GM18519 (cell line): ENCODE measurements at regions not wholly inside any gene's neighbourhood (a gene's known extent, or its start where the extent isn't known, plus 50 kb on each side); places are given as distances from the start of the nearest gene placed in this dataset.

Experiments used
- ATAC-seq: cut with Tn5 transposase; IDR thresholded peaks from one replicate; pipeline ENCODE4 v1.9.1; 2021; ENCODE audit warnings: mild to moderate bottlenecking, moderate library complexity; ENCODE audit not compliant: unreplicated experiment, low FRiP score

DNA sequence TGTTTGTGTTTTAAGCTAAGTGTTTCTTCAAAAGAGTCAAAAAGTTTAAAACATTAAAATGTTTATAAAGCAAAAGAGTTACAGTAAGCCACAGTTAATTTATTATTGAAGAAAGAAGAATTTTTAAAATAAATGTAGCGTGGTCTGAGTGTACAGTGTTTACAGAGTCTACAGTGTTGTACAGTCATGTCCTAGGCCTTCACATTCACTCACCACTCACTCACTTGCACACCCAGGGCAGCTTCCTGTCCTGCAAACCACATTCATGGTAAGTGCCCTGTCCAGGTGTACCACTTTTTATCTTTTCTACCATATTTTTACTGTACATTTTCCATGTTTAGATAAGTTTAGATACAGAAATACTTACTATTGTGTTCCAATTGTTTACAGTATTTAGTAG lies 239.7 kb upstream of the AGA start:
- no peak for ATAC-seq

DNA sequence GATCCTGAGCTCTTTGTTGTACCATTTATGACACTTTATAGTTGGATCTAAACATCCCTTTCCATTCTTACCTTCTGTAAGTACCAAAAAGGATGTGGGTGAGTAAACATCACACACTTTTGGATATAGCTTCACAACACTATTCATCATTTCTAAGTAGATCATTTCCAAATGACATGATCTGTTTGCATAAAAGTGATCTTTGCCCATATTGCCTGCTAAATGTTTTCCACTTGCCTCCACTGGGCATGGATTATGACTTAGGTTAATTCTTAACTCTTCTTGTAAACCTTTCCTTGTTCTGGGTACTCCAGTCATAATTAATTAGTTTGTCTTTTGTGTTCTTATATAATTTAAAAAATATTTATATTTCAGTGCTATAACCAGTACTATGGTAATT lies 244.9 kb upstream of the AGA start:
- no peak for ATAC-seq

DNA sequence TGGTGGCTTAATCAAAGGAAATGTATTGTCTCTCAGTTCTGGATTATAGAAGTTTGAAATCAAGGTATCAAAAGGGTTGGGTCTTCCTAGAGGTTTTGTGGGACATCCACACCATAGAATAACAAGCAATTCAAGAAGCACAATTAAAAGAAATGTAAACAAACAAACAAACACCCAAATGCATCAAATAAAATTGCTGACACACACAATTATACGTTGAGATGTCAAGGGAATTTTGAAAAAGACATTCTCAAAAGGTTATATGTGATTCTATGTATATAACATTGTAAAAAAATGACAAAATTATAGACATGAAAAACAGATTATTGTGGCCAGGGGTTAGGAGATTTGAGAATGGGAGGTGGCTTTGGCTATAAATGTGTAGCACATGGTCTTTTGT lies 250.7 kb upstream of the AGA start:
- ATAC-seq: no peak

GRCh38 chr4:177696438-177696966 lies 254.3 kb upstream of the AGA start:
- ATAC-seq: no peak

GRCh38 chr4:177699365-177700213 lies 257.4 kb upstream of the AGA start:
- ATAC-seq: no peak

DNA sequence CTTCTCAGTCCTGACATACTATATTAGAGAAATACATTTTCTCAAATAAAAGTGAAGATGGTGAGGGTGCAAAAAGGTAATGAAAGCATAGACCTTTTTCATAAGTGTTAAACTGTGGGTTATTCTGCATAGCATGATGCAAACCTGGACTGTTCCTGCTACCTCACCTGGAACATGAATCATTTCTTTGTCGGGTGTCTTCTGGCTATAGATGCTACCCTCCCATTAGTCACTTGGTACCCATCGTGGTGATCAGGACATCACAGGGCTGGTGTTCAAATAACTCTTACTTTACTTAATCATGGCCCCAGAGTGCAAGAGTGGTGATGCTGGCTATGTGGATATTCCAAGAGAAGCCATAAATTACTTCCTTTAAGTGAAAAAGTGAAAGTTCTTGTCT lies 264.7 kb upstream of the AGA start:
- no peak for ATAC-seq

DNA sequence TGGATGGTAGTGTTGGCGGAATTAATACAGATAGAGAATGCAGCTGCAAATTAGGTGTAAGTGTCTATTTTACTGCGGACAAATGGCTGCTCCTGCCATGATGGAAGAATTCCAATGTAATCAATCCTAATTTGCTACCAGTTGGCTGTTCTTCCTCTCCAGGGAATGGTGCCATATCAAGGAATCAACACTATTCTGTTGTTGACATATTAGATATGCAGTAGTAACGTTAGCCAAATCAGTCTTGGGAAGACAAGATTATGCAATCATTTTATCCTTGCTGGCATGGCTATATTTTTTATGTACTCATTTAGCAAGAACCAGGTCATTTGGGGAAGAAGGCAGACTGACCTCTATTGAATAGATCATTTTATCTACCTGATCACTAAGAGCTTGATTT lies 271.2 kb upstream of the AGA start:
- ATAC-seq: no peak

- ATAC-seq: no peak
Measured at GRCh38 chr4:177717407-177717806, 275.2 kb upstream of the AGA start.

DNA sequence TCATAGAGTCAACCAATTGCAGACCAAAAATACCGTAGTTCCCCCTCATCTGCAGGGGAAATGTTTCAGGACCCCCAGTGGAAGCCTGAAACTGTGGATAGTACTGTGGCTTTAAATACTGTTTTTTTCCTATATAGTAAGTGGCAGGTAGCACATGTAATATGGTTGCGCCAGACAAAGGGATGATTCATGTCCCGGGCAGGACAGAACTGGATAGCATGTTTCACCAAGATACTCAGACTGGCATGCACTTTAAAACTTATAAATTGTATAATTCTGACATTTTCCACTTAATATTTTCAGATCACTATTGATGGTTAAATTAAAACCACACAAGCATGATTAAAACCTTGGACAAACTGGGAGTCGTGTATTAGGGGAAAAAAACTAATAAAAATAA lies 276.3 kb upstream of the AGA start:
- no peak for ATAC-seq

DNA sequence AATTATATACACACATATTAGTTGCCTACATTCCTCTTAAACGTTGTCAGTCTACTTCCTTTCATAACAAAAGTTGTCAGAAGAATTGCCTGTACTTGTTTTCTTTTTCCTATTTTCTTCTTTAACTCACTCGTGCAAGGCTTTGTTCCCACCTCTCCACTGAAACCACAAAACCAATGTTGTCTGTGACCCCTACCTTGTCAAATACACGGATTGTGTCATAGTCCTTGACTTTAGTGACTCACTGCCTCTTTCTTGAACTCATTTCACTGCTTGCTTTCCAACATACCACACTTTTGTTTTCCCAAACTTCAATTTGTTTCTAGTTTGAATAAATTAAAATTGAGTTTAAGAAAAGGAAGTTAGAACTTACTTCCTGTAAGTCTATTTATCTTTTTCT lies 283.9 kb upstream of the AGA start:
- ATAC-seq: no peak

DNA sequence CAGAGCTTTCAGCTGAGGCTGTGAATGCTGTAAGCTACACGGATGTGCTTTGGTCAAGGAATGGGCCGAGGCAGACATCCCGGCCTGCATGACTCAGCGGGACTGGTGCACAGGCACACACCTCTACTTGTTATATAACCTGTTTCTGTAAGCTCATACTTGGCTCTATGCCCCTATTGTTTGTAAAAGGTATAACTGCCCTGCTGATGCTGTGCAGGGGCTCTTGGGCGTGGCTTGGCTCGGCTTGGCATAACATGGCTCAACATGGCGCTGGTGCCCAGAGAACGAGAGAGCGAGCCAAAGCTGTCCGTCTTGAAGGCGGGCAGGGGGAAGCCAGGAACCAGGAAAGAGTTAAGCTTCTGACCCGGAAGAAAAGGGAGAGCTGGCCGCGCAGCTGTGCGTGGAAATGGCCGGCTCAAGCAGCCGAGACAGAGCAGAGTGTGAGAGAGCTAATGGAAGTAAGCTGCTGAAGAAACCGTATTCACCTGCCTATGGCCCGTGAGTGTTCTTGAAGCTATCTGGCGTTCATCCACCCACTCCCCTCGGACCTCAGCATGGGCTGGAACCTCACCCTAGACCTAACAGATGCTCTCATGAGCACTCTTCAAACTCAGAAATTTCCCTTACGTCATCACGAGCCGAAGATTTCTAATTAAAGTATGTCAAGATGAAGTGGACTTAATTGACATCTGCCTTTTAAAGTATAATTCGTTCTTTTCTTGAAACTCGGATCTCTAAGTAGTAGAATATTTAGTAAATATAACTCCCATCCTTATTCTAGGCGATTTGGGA lies 286.3 kb upstream of the AGA start:
- ATAC-seq: no peak

DNA sequence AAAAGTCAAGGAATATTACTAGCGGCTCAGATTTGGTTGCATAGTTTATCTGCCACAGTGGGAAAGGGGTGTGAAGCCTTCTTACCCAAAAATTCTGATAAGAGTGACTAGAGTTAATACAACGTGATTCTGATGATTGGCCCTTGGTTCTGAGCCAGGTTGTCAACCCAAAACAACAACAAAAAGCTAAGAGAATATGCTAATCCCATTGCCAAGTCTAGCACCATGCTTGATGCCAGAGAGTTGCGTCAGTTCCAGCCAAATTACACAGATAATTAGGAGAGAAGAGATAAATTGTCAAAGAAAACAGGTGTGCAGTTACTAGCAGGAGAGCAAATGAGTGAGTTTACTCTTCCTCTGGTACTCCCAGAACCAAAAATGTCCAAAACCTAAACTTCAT lies 287.4 kb upstream of the AGA start:
- ATAC-seq: no peak

DNA sequence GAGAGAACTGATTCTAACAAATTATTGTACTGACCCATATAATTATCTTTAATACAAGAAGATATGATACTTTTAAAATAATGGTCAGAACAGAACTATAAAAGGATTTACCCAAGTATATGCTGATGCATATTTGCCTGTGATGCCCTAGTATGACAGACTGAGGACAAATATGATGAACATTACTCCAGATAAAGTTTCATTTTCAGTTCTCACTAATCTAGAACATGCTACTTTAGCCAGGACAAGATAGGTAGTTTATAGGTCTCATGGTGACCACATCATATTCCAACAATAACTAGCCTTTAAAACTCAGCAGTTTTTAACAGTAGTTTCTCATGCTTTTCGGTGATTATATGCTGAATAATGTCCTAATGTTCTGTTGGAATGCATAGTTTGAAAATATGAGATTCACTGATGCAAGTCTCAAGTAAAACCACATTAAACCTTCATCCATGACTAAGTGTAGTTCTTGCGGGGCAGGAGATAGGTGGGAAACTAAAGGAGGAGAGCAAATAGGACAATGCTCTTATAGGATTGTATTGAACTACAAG lies 295.2 kb upstream of the AGA start:
- no peak for ATAC-seq

- peak; percentile 59 for ATAC-seq
Measured at GRCh38 chr4:177740563-177740962, 298.3 kb upstream of the AGA start.

GRCh38 chr4:177759729-177760128 lies 317.5 kb upstream of the AGA start:
- no peak for ATAC-seq

DNA sequence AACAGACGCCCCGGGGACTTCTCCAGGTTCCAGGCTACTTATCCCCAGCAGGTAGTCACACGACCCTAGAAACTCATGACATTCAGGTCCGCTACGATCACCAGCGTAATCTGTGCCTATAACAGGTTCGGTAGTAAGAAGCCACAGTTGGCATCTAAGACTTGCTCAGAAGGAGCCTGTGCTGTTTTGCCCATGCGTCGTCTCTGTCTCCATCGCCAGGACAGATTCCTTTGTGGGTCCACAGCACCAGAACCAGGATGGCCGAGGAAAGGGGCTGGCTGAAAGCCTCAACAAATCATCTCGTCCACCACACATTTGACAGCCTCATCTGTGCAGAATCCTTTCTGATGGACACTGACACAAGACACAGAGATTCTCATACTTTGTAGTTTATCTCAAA lies 319.5 kb upstream of the AGA start:
- no peak for ATAC-seq

GRCh38 chr4:177769155-177769554 lies 326.9 kb upstream of the AGA start:
- no peak for ATAC-seq

GRCh38 chr4:177770776-177771175 lies 328.5 kb upstream of the AGA start:
- no peak for ATAC-seq

- ATAC-seq: no peak
Measured at GRCh38 chr4:177771645-177772044, 329.4 kb upstream of the AGA start.

GRCh38 chr4:177778623-177779022 lies 336.4 kb upstream of the AGA start:
- no peak for ATAC-seq

DNA sequence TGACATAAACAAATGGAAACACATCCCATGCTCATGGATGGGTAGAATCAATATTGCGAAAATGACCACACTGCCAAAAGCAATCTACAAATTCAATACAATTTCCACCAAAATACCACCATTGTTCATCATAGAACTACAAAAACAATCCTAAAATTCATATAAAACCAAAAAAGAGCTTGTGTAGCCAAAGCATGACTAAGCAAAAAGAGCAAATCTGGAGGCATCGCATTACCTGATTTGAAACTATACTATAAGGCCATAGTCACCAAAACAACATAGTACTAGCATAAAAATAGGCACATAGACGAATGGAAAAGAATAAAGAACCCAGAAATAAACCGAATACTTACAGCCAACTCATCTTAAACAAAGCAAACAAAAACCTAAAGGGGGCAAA lies 342.8 kb upstream of the AGA start:
- no peak for ATAC-seq
